Neuronal stem cell (in vitro differentiated cells): ENCODE measurements at regions not wholly inside any gene's neighbourhood (a gene's known extent, or its start where the extent isn't known, plus 50 kb on each side); places are given as distances from the start of the nearest gene placed in this dataset.

ENCODE experiments used
- DNase-seq: peaks from one replicate; pipeline ENCODE4 v3.0.0-alpha.2; 2013; ENCODE audit warnings: low spot score
- H2AFZ ChIP-seq: one replicate; pipeline ENCODE4 v1.6.1; 2013; ENCODE audit warnings: mild to moderate bottlenecking, low read length, inconsistent platforms
- H2AK5ac ChIP-seq: 2 replicates; pipeline ENCODE4 v1.6.1; 2013; ENCODE audit warnings: low read depth, mild to moderate bottlenecking, inconsistent platforms, low read length, moderate library complexity, mixed read lengths
- H2BK120ac ChIP-seq: 2 replicates; pipeline ENCODE4 v1.6.1; 2013; ENCODE audit warnings: low read depth, mild to moderate bottlenecking, inconsistent platforms, low read length, moderate library complexity, mixed read lengths
- H2BK12ac ChIP-seq: one replicate; pipeline ENCODE4 v1.6.1; 2013; ENCODE audit warnings: low read length, inconsistent platforms
- H2BK15ac ChIP-seq: 2 replicates; pipeline ENCODE4 v1.6.1; 2013; ENCODE audit warnings: mild to moderate bottlenecking, low read length, inconsistent platforms, mixed read lengths
- H2BK5ac ChIP-seq: one replicate; pipeline ENCODE4 v1.6.1; 2013; ENCODE audit warnings: inconsistent platforms, mild to moderate bottlenecking, low read length, moderate library complexity
- H3K14ac ChIP-seq: one replicate; pipeline ENCODE4 v1.6.1; 2013; ENCODE audit warnings: low read length, inconsistent platforms
- H3K18ac ChIP-seq: 2 replicates; pipeline ENCODE4 v1.6.1; 2013; ENCODE audit warnings: low read length, inconsistent platforms
- H3K23ac ChIP-seq: 2 replicates; pipeline ENCODE4 v1.6.1; 2013; ENCODE audit warnings: low read depth, mild to moderate bottlenecking, mixed read lengths, low read length, inconsistent platforms; ENCODE audit not compliant: poor library complexity
- H3K27ac ChIP-seq: replicated peaks from 3 replicates; pipeline ENCODE4 v1.5.1; 2013; ENCODE audit warnings: low read length, inconsistent platforms
- H3K27me3 ChIP-seq, 3 experiments: 2 replicates each; pipeline ENCODE4 v1.6.1; 2013; ENCODE audit warnings: low read length in 3 of 3, mild to moderate bottlenecking in 2 of 3, inconsistent platforms in 1 of 3, low read depth in 1 of 3, mixed read lengths in 1 of 3, moderate library complexity in 1 of 3; ENCODE audit not compliant: control insufficient read depth in 3 of 3, insufficient read depth in 3 of 3
- H3K36me3 ChIP-seq, 2 donors: replicated peaks in 1 of 2; 2 replicates each; pipeline ENCODE4 v1.6.1; 2013; ENCODE audit warnings: low read length in 2 of 2; ENCODE audit not compliant: control insufficient read depth in 2 of 2, insufficient read depth in 2 of 2
- H3K4ac ChIP-seq: 2 replicates; pipeline ENCODE4 v1.6.1; 2013; ENCODE audit warnings: inconsistent platforms, mild to moderate bottlenecking, low read length, moderate library complexity
- H3K4me1 ChIP-seq, 2 donors: 1 replicate in 1 of 2; 2 replicates in 1 of 2; pipeline ENCODE4 v1.6.1; 2013; ENCODE audit warnings: low read length in 2 of 2, low read depth in 1 of 2; ENCODE audit not compliant: control insufficient read depth in 2 of 2, insufficient read depth in 1 of 2
- H3K4me2 ChIP-seq: one replicate; pipeline ENCODE4 v1.6.1; 2013; ENCODE audit warnings: mild to moderate bottlenecking, low read length, inconsistent platforms; ENCODE audit not compliant: insufficient read depth, poor library complexity, severe bottlenecking
- H3K4me3 ChIP-seq, 2 donors: 2 replicates each; pipeline ENCODE4 v1.5.1; 2013; ENCODE audit warnings: low read length in 2 of 2, mild to moderate bottlenecking in 2 of 2, inconsistent platforms in 1 of 2, moderate library complexity in 1 of 2
- H3K79me1 ChIP-seq: one replicate; pipeline ENCODE4 v1.6.1; 2013; ENCODE audit warnings: low read depth, mild to moderate bottlenecking, inconsistent platforms, low read length, moderate library complexity
- H3K9ac ChIP-seq: one replicate; pipeline ENCODE4 v1.6.1; 2013; ENCODE audit warnings: mild to moderate bottlenecking, low read depth, low read length, inconsistent platforms; ENCODE audit not compliant: poor library complexity
- H3K9me3 ChIP-seq, 2 donors: replicated peaks in 1 of 2; 2 replicates each; pipeline versions ENCODE3 to v1.6.1; 2013; ENCODE audit warnings: low read length in 2 of 2, mild to moderate bottlenecking in 2 of 2, inconsistent platforms in 1 of 2, low read depth in 1 of 2, mixed read lengths in 1 of 2, moderate library complexity in 1 of 2; ENCODE audit not compliant: control insufficient read depth in 2 of 2, insufficient read depth in 1 of 2
- H4K8ac ChIP-seq: one replicate; pipeline ENCODE4 v1.6.1; 2013; ENCODE audit warnings: low read depth, mild to moderate bottlenecking, inconsistent platforms, low read length, moderate library complexity
- H4K91ac ChIP-seq: one replicate; pipeline ENCODE4 v1.6.1; 2013; ENCODE audit warnings: low read length, low read depth, mild to moderate bottlenecking, inconsistent platforms; ENCODE audit not compliant: poor library complexity
- WGBS, 2 donors: extraction: QIAGEN DNeasy Blood & Tissue Kit; methylation state at CpG; one replicate each; pipeline ENCODE4 v1.1.7; 2013; ENCODE audit warnings: missing lambda C conversion rate in 2 of 2, mixed read lengths in 1 of 2; ENCODE audit not compliant: insufficient read length in 2 of 2, insufficient replicate concordance in 1 of 2; ENCODE audit errors: extremely low coverage in 2 of 2; 5-methylcytosine and 5-hydroxymethylcytosine counted together

- Histone ChIP-seq H3K27me3 (no peaks in the 10 kb centered on the region), H3K4me3 (no peak overlapping the region), H4K8ac (no peak overlapping the region), H2BK120ac (no peak overlapping the region), H3K79me1 (no peaks in the 10 kb centered on the region), H3K27ac (no peak overlapping the region), H2BK5ac (no peak overlapping the region), H3K9ac (no peak overlapping the region), H3K36me3 (no peaks in the 10 kb centered on the region), H2AK5ac (no peak overlapping the region), H4K91ac (no peak overlapping the region), H3K9me3 (no peaks in the 10 kb centered on the region), H3K4ac (no peak overlapping the region), H2AFZ (no peak overlapping the region), H2BK12ac (no peak overlapping the region), H3K23ac (no peak overlapping the region), H3K4me1 (no peaks in the 10 kb centered on the region), H3K4me2 (no peak overlapping the region), H2BK15ac (no peak overlapping the region), H3K18ac (no peak overlapping the region), H3K14ac (no peak overlapping the region)
- DNase-seq, result no peak
Measured at GRCh38 chr9:91056917-91057316, 255.3 kb downstream of the SYK start.

DNA sequence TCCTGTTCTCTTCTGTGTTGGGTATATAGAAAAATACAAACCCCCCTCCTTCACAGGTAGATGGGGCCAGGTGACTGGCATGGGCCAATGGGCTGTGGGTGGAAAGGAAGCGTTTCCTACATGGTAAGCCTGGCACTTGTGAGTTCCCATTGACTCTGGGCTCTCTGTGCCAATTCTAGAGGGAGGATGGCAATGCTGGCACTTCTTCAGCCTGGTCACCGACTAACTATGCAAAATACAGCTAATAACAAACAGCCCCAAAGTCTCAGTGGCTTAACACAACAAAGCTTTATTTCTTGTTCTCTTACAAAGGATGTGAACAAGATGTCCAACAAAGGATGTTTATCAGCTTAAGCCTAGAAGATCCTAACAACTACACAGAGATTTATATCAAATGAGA, 258.1 kb downstream of the SYK start:
- no peak overlapping the region for H2AFZ ChIP-seq
- H3K9ac ChIP-seq, result no peak overlapping the region
- H3K18ac ChIP-seq, result no peak overlapping the region
- DNase-seq, result no peak
- no peak overlapping the region for H3K23ac ChIP-seq
- no peaks in the 10 kb centered on the region for H3K4me1 ChIP-seq
- WGBS, 2 donors, result no CpG with 5 or more reads among the region's 2 CpGs
- H3K4me3 ChIP-seq, result no peak overlapping the region
- H2AK5ac ChIP-seq, result no peak overlapping the region
- no peak overlapping the region for H3K4me2 ChIP-seq
- no peak overlapping the region for H4K8ac ChIP-seq
- peaks cover 0 to 2% of the 10 kb centered on the region in 2 donors for H3K9me3 ChIP-seq
- H3K4ac ChIP-seq, result no peak overlapping the region
- no peak overlapping the region for H3K27ac ChIP-seq
- no peaks in the 10 kb centered on the region for H3K79me1 ChIP-seq
- H3K36me3 ChIP-seq, result no peaks in the 10 kb centered on the region
- no peak overlapping the region for H2BK120ac ChIP-seq
- no peak overlapping the region for H2BK15ac ChIP-seq
- H3K27me3 ChIP-seq, result no peaks in the 10 kb centered on the region
- H3K14ac ChIP-seq, result no peak overlapping the region
- H4K91ac ChIP-seq, result no peak overlapping the region
- no peak overlapping the region for H2BK5ac ChIP-seq
- H2BK12ac ChIP-seq, result no peak overlapping the region

DNA sequence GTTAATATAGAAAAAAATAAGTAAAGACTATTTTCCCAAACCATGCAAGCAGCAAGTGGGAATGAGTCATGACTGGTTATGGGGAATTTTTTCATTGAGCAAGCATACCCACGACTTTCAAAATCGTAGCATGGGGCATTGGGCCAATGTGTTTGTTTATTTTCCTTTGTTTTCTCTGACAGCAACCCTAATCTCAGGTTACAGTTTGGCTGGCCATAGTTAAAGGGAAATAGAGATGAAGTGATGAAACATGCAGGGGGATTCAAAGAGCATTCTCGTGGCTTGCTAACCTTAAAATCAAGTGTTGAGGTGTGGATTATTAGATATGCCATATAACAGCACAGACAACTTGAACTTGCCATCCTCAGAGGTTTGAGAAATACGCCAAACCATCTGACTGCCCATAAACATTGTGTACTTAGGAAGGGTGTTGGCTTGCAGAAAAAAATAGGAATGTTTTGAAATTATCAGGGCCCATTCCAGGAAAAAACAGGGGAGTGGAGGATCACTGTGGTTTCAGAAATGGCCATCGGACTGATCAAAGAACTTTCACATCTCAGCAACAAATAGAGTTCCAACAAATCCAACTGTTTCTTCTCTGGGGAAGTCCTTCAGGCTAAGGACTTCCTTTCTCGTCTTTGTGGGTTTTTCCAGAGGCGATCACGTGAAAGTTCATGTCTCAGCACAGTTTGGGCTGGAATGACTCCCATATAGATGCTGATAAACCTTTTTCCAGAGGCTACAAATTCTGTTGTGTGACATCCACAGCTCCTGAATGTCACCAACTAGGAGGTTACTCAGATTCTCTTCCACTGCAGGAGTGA, 259.1 kb downstream of the SYK start:
- Histone ChIP-seq H2BK12ac (no peak overlapping the region), H3K4me2 (no peak overlapping the region), H2BK15ac (no peak overlapping the region), H3K18ac (no peak overlapping the region), H4K91ac (no peak overlapping the region), H2AFZ (no peak overlapping the region), H3K9me3 (peaks cover 0 to 2% of the 10 kb centered on the region in 2 donors), H2BK5ac (no peak overlapping the region), H4K8ac (no peak overlapping the region), H3K36me3 (no peaks in the 10 kb centered on the region), H2AK5ac (no peak overlapping the region), H3K4me3 (no peak overlapping the region), H3K4me1 (no peaks in the 10 kb centered on the region), H3K23ac (no peak overlapping the region), H3K27ac (no peak overlapping the region), H3K9ac (no peak overlapping the region), H3K4ac (no peak overlapping the region), H3K79me1 (no peaks in the 10 kb centered on the region), H3K27me3 (no peaks in the 10 kb centered on the region), H3K14ac (no peak overlapping the region), H2BK120ac (no peak overlapping the region)
- no peak for DNase-seq
- no CpG with 5 or more reads among the region's 8 CpGs for WGBS, 2 donors

DNA sequence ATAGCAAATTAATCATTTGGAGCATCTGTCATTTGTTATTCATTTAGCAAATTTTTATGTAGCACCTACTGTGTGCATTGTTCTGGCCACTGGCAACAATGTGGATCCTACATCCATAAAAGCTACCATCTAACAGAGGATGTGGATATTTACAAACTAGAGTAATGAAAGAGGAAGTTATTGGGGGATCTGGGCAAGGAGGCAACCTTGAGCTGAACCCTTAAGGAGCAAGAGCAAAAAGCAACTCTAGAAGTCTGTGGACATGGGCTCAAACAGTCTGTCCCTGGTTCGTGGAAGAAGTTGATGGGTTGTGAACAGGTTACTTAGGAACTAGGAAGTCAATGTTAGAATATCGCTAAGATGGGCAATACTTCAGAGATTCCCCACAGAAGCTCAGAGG, 259.9 kb downstream of the SYK start:
- Histone ChIP-seq H4K8ac (no peak overlapping the region), H3K14ac (no peak overlapping the region), H2BK120ac (no peak overlapping the region), H3K4ac (no peak overlapping the region), H3K4me1 (no peaks in the 10 kb centered on the region), H3K4me3 (no peak overlapping the region), H3K27me3 (no peaks in the 10 kb centered on the region), H3K9ac (no peak overlapping the region), H3K9me3 (peaks cover 0 to 2% of the 10 kb centered on the region in 2 donors), H3K27ac (no peak overlapping the region), H2BK12ac (no peak overlapping the region), H2AK5ac (no peak overlapping the region), H3K23ac (no peak overlapping the region), H2BK15ac (no peak overlapping the region), H3K18ac (no peak overlapping the region), H4K91ac (no peak overlapping the region), H3K36me3 (no peaks in the 10 kb centered on the region), H3K4me2 (no peak overlapping the region), H3K79me1 (no peaks in the 10 kb centered on the region), H2BK5ac (no peak overlapping the region), H2AFZ (no peak overlapping the region)
- WGBS, 2 donors, result no CpG with 5 or more reads among the region's 2 CpGs
- no peak for DNase-seq
